A549 (cell line): ENCODE measurements at regions not wholly inside any gene's neighbourhood (a gene's known extent, or its start where the extent isn't known, plus 50 kb on each side); places are given as distances from the start of the nearest gene placed in this dataset.
"Not testable (repeated sequence)": the region's sequence is repeated elsewhere in the genome, so short reads cannot be mapped to it uniquely, and the experiment has no call there.

ENCODE experiments used
- ATAC-seq, 2 experiments: fragments of 200-7000 bp in 1 of 2; fragments of >200 bp in 1 of 2; cut with Nextera tagmentation in 1 of 2; cut with Tn5 transposase in 1 of 2; 3 replicates each; pipeline versions ENCODE4 v1.8.0 to v1.9.1; 2018 to 2020; ENCODE audit warnings: mild to moderate bottlenecking in 1 of 2, moderate library complexity in 1 of 2
- CTCF ChIA-PET: fragments of 300-600 bp; sonication (Branson Sonifier 250); formaldehyde crosslinking; extraction: SDS; loops from one replicate; lab custom pipeline; 2021; ENCODE audit warnings: antibody characterized with exemption, inconsistent platforms; lab: Yijun Ruan, JAX
- POLR2A ChIA-PET: fragments of 350-600 bp; formaldehyde crosslinking; extraction: SDS; loops from one replicate; lab custom pipeline; 2021; ENCODE audit warnings: antibody characterized with exemption, inconsistent platforms; lab: Yijun Ruan, JAX
- DNase-seq, 2 experiments: peaks; one replicate each; pipeline versions ENCODE4 v3.0.0 to v3.0.0-alpha.2; 2011 to 2016; ENCODE audit warnings: low read depth in 1 of 2, low spot score in 1 of 2
- FAIRE-seq: peaks from 2 replicates; lab custom pipeline; 2011; peaks lifted over from hg19 to GRCh38; lab: Jason Lieb, UNC
- H3K27ac ChIP-seq, 2 experiments: fragments of >200 bp; sonication (Bioruptor Twin); formaldehyde crosslinking; 3 replicates each; pipeline ENCODE4 v1.5.1; 2016 to 2017
- H3K4me1 ChIP-seq: fragments of >200 bp; sonication (Bioruptor Twin); formaldehyde crosslinking; 3 replicates; pipeline ENCODE4 v1.6.1; 2016
- H3K4me2 ChIP-seq: fragments of >200 bp; sonication (Bioruptor Twin); formaldehyde crosslinking; 3 replicates; pipeline ENCODE4 v1.6.1; 2016
- H3K4me3 ChIP-seq: fragments of >200 bp; sonication (Bioruptor Twin); formaldehyde crosslinking; 3 replicates; pipeline ENCODE4 v1.5.1; 2016
- H3K9me3 ChIP-seq: fragments of >200 bp; sonication (Bioruptor Twin); formaldehyde crosslinking; 3 replicates; pipeline ENCODE4 v1.6.1; 2016
- ATOH8 ChIP-seq: fragments of 250-450 bp; sonication (Bioruptor Pico); IDR thresholded peaks from 2 replicates; pipeline ENCODE4 v1.5.0; 2020; ENCODE audit warnings: low read depth, mild to moderate bottlenecking, moderate library complexity
- CBX2 ChIP-seq: fragments of 200-600 bp; sonication (generic); IDR thresholded peaks from 2 replicates; pipeline ENCODE4 v1.6.1; 2016; ENCODE audit warnings: low read depth, mild to moderate bottlenecking, borderline replicate concordance
- CBX8 ChIP-seq: fragments of 200-600 bp; sonication (generic); IDR thresholded peaks from 2 replicates; pipeline ENCODE4 v1.6.1; 2016
- CHD2 ChIP-seq: fragments of 150-350 bp; IDR thresholded peaks from 2 replicates; pipeline ENCODE4 v1.6.1; 2014; ENCODE audit warnings: low read length; ENCODE audit not compliant: partially characterized antibody
- CTCF ChIP-seq: fragments of >200 bp; sonication (Bioruptor Twin); formaldehyde crosslinking; IDR thresholded peaks from 3 replicates; pipeline ENCODE4 v1.5.1; 2016
- EHF ChIP-seq: fragments of 250-450 bp; sonication (Bioruptor Pico); IDR thresholded peaks from 2 replicates; pipeline ENCODE4 v1.5.0; 2020; ENCODE audit warnings: mild to moderate bottlenecking
- GATA3 ChIP-seq: IDR thresholded peaks from 2 replicates; pipeline ENCODE4 v1.6.1; 2012; ENCODE audit warnings: borderline replicate concordance
- HDAC2 ChIP-seq: fragments of 200-600 bp; sonication (generic); IDR thresholded peaks from 2 replicates; pipeline ENCODE4 v1.6.1; 2016
- HES2 ChIP-seq: fragments of >200 bp; sonication (Bioruptor Twin); formaldehyde crosslinking; IDR thresholded peaks from 2 replicates; pipeline ENCODE4 v1.6.1; 2016
- HMGXB4 ChIP-seq: fragments of 250-450 bp; sonication (Bioruptor Pico); IDR thresholded peaks from 2 replicates; pipeline ENCODE4 v1.5.0; 2021; ENCODE audit warnings: mild to moderate bottlenecking, moderate library complexity, borderline replicate concordance
- HOXB5 ChIP-seq: fragments of 250-450 bp; sonication (Bioruptor Pico); IDR thresholded peaks from 2 replicates; pipeline ENCODE4 v1.5.0; 2020; ENCODE audit warnings: mild to moderate bottlenecking, moderate library complexity
- MAZ ChIP-seq: fragments of 150-350 bp; IDR thresholded peaks from 2 replicates; pipeline ENCODE4 v1.6.1; 2014; ENCODE audit warnings: antibody characterized with exemption, low read depth, low read length, borderline replicate concordance
- NR3C1 ChIP-seq: fragments of >200 bp; sonication (Bioruptor Twin); formaldehyde crosslinking; IDR thresholded peaks from 3 replicates; pipeline ENCODE4 v1.6.1; 2017
- PHF8 ChIP-seq: fragments of 200-600 bp; sonication (generic); IDR thresholded peaks from 2 replicates; pipeline ENCODE4 v1.6.1; 2016; ENCODE audit warnings: low read depth, mild to moderate bottlenecking, antibody characterized with exemption, moderate library complexity, borderline replicate concordance
- RFX5 ChIP-seq: fragments of 450-650 bp; IDR thresholded peaks from 2 replicates; pipeline ENCODE4 v1.7.1; 2014; ENCODE audit warnings: antibody characterized with exemption, mild to moderate bottlenecking, moderate library complexity
- ZNF302 ChIP-seq: fragments of 250-450 bp; sonication (Bioruptor Pico); IDR thresholded peaks from 2 replicates; pipeline ENCODE4 v1.9.0; 2021; ENCODE audit warnings: inconsistent platforms, mild to moderate bottlenecking, moderate library complexity
- ZSCAN20 ChIP-seq: fragments of 250-450 bp; sonication (Bioruptor Pico); IDR thresholded peaks from 2 replicates; pipeline ENCODE4 v1.8.0; 2022; ENCODE audit warnings: mild to moderate bottlenecking, moderate library complexity
- WGBS: methylation state at CpG from one replicate; pipeline ENCODE4 v1.1.6; 2017; ENCODE audit errors: missing lambda C conversion rate; 5-methylcytosine and 5-hydroxymethylcytosine counted together

- TF ChIP-seq ZNF302 (CRISPR knock-in tag) (no peak), ATOH8 (CRISPR knock-in tag) (no peak), CTCF (no peak), HES2 (no peak), PHF8 (no peak), ZSCAN20 (CRISPR knock-in tag) (no peak)
- POLR2A ChIA-PET = no interaction called here
- Histone ChIP-seq H3K4me2 (no peak overlapping the region), H3K4me1 (peaks cover 14% of the 10 kb centered on the region), H3K27ac (no peak overlapping the region), H3K9me3 (0 out of 3 replicates have a peak, but pooled peaks cover 4% of the 10 kb centered on the region), H3K4me3 (no peak overlapping the region)
- CTCF ChIA-PET = no interaction called here
- 78% methylated on average over 2 of the region's 2 CpGs for WGBS
- ATAC-seq (no peak), DNase-seq (no peak), FAIRE-seq (no peak)
These were observed 408.4 kb downstream of the SPRY2 start for GRCh38 chr13:79932556-79932955.

GRCh38 chr13:79923973-79924556 is 416.9 kb downstream of the SPRY2 start:
- H3K4me3 ChIP-seq, ATAC-seq: not testable (repeated sequence)
- WGBS = 91% methylated on average over 1 of the region's 1 CpG

GRCh38 chr13:79919091-79919490 is 421.8 kb downstream of the SPRY2 start:
- H3K27ac ChIP-seq = no peak overlapping the region
- no peaks in the 10 kb centered on the region for H3K9me3 ChIP-seq
- ATAC-seq (no peak), FAIRE-seq (no peak), DNase-seq (no peak)
- TF ChIP-seq NR3C1 = no peak
- TF ChIP-seq HDAC2 = no peak
- no peak for TF ChIP-seq CTCF
- no peak for TF ChIP-seq HMGXB4
- no peak for TF ChIP-seq CBX2
- TF ChIP-seq GATA3 = no peak
- TF ChIP-seq RFX5 = no peak
- TF ChIP-seq CBX8 = no peak
- TF ChIP-seq MAZ = no peak
- no peak for TF ChIP-seq HOXB5 (CRISPR knock-in tag)
- no peak for TF ChIP-seq ZNF302 (CRISPR knock-in tag)
- TF ChIP-seq CHD2 = no peak
- no peak for TF ChIP-seq EHF (CRISPR knock-in tag)
- H3K4me2 ChIP-seq = no peak overlapping the region
- no peaks in the 10 kb centered on the region for H3K4me1 ChIP-seq
- CTCF ChIA-PET = interaction anchor here (1.4 kb wide), 1 partner anchor 23 kb away, joined by 3 read pairs; no protein-coding TSS in a partner anchor
- POLR2A ChIA-PET = no interaction called here
- H3K4me3 ChIP-seq = no peak overlapping the region
- 70% methylated on average over 2 of the region's 2 CpGs for WGBS

More at GRCh38 chr13:79923973-79924556, 416.9 kb downstream of the SPRY2 start:
- POLR2A ChIA-PET, DNase-seq, H3K9me3 ChIP-seq, CTCF ChIA-PET, FAIRE-seq, H3K4me1 ChIP-seq, H3K4me2 ChIP-seq, H3K27ac ChIP-seq: not testable (repeated sequence)
